Smooth muscle cell (in vitro differentiated cells): ENCODE measurements at regions not wholly inside any gene's neighbourhood (a gene's known extent, or its start where the extent isn't known, plus 50 kb on each side); places are given as distances from the start of the nearest gene placed in this dataset.
"Not testable (repeated sequence)": the region's sequence is repeated elsewhere in the genome, so short reads cannot be mapped to it uniquely, and the experiment has no call there.

Experiments used
- DNase-seq: peaks from one replicate; lab custom pipeline; 2025; ENCODE audit not compliant: unreplicated experiment; lab: John Stamatoyannopoulos, UW
- H2AFZ ChIP-seq: fragments of 200-600 bp; sonication (generic); 2 replicates; pipeline ENCODE4 v1.6.0; 2016; ENCODE audit warnings: antibody characterized with exemption, low read depth, mild to moderate bottlenecking
- H3F3A ChIP-seq: fragments of 200-600 bp; sonication (generic); 2 replicates; pipeline ENCODE4 v1.6.0; 2017; ENCODE audit warnings: antibody characterized with exemption, low read depth
- H3K27ac ChIP-seq: fragments of 200-600 bp; sonication (generic); 2 replicates; pipeline ENCODE4 v1.5.1; 2016; ENCODE audit warnings: low read depth, mild to moderate bottlenecking
- H3K27me3 ChIP-seq: fragments of 200-600 bp; sonication (generic); 2 replicates; pipeline ENCODE4 v1.6.1; 2016; ENCODE audit warnings: low read depth, mild to moderate bottlenecking
- H3K36me3 ChIP-seq: fragments of 200-600 bp; sonication (generic); 2 replicates; pipeline ENCODE4 v1.5.1; 2016; ENCODE audit warnings: low read depth
- H3K4me1 ChIP-seq: fragments of 200-600 bp; sonication (generic); 2 replicates; pipeline ENCODE4 v1.5.1; 2016; ENCODE audit warnings: low read depth
- H3K4me2 ChIP-seq: fragments of 200-600 bp; sonication (generic); 2 replicates; pipeline ENCODE4 v1.6.0; 2016; ENCODE audit warnings: mild to moderate bottlenecking
- H3K4me3 ChIP-seq: fragments of 200-600 bp; sonication (generic); 2 replicates; pipeline ENCODE4 v1.5.1; 2016; ENCODE audit warnings: mild to moderate bottlenecking
- H3K79me2 ChIP-seq: fragments of 200-600 bp; sonication (generic); 2 replicates; pipeline ENCODE4 v1.6.0; 2016; ENCODE audit warnings: low read depth, mild to moderate bottlenecking
- H3K9ac ChIP-seq: fragments of 200-600 bp; sonication (generic); 2 replicates; pipeline ENCODE4 v1.6.0; 2016; ENCODE audit warnings: low read depth
- H3K9me3 ChIP-seq: fragments of 200-600 bp; sonication (generic); replicated peaks from 2 replicates; pipeline ENCODE4 v1.5.1; 2016; ENCODE audit warnings: low read depth
- H4K20me1 ChIP-seq: fragments of 200-600 bp; sonication (generic); 2 replicates; pipeline ENCODE4 v1.6.0; 2016; ENCODE audit warnings: low read depth
- CTCF ChIP-seq: fragments of 200-600 bp; sonication (generic); IDR thresholded peaks from 2 replicates; pipeline ENCODE4 v1.5.1; 2017; ENCODE audit warnings: borderline replicate concordance, mild to moderate bottlenecking, antibody characterized with exemption; ENCODE audit not compliant: insufficient read depth, poor library complexity, severe bottlenecking
- WGBS: methylation state at CpG from one replicate; pipeline ENCODE4 v1.1.7; 2016; ENCODE audit warnings: low lambda C conversion rate; 5-methylcytosine and 5-hydroxymethylcytosine counted together

- H3K27me3 ChIP-seq: no peaks in the 10 kb centered on the region
- DNase-seq: no peak
- WGBS: 85% methylated on average over 5 of the region's 5 CpGs
Observed at GRCh38 chr5:131107128-131107527, 57.9 kb downstream of the HINT1 start.

GRCh38 chr5:131104169-131104808, 60.8 kb downstream of the HINT1 start:
- Histone ChIP-seq H3K4me3 (no peak overlapping the region), H3K4me1 (no peaks in the 10 kb centered on the region), H3K79me2 (no peaks in the 10 kb centered on the region), H3K9me3 (no peaks in the 10 kb centered on the region), H4K20me1 (no peaks in the 10 kb centered on the region), H3K27ac (no peak overlapping the region), H3K36me3 (no peaks in the 10 kb centered on the region), H3K27me3 (no peaks in the 10 kb centered on the region), H3K4me2 (no peak overlapping the region), H3K9ac (no peak overlapping the region), H2AFZ (no peak overlapping the region), H3F3A (no peaks in the 10 kb centered on the region)
- DNase-seq: no peak
- TF ChIP-seq CTCF: no peak
- 56% methylated on average over 2 of the region's 2 CpGs for WGBS

More at GRCh38 chr5:131107128-131107527, 57.9 kb downstream of the HINT1 start:
- H3K9ac ChIP-seq: no peak overlapping the region
- H3F3A ChIP-seq: no peaks in the 10 kb centered on the region
- H3K79me2 ChIP-seq: no peaks in the 10 kb centered on the region
- no peak for TF ChIP-seq CTCF
- no peaks in the 10 kb centered on the region for H3K4me1 ChIP-seq
- H3K9me3 ChIP-seq: no peaks in the 10 kb centered on the region
- no peak overlapping the region for H2AFZ ChIP-seq
- no peaks in the 10 kb centered on the region for H4K20me1 ChIP-seq
- no peak overlapping the region for H3K4me3 ChIP-seq
- H3K4me2 ChIP-seq: no peak overlapping the region
- H3K36me3 ChIP-seq: no peaks in the 10 kb centered on the region
- no peak overlapping the region for H3K27ac ChIP-seq

GRCh38 chr5:131096774-131097710, 68.0 kb downstream of the HINT1 start:
- Histone ChIP-seq H3F3A (peaks cover 7% of the 10 kb centered on the region), H3K27ac (peak overlapping the region; percentile 69), H3K9me3 (no peaks in the 10 kb centered on the region), H3K36me3 (no peaks in the 10 kb centered on the region), H2AFZ (peak overlapping the region; percentile 2), H3K9ac (no peak overlapping the region), H3K4me2 (peak overlapping the region; percentile 8), H4K20me1 (no peaks in the 10 kb centered on the region), H3K4me1 (no peaks in the 10 kb centered on the region), H3K27me3 (no peaks in the 10 kb centered on the region), H3K4me3 (no peak overlapping the region), H3K79me2 (no peaks in the 10 kb centered on the region)
- 44% methylated on average over 2 of the region's 2 CpGs for WGBS
- DNase-seq: no peak
- TF ChIP-seq CTCF: no peak

GRCh38 chr5:131095561-131095960, 69.5 kb downstream of the HINT1 start:
- H2AFZ ChIP-seq, H3K27me3 ChIP-seq, H3K79me2 ChIP-seq, H3K4me1 ChIP-seq, H3K9ac ChIP-seq, H3K9me3 ChIP-seq, H3K4me2 ChIP-seq, H3K4me3 ChIP-seq, DNase-seq, H4K20me1 ChIP-seq, H3F3A ChIP-seq, H3K36me3 ChIP-seq, H3K27ac ChIP-seq: not testable (repeated sequence)
- 95% methylated on average over 3 of the region's 4 CpGs for WGBS
